Neural progenitor cell (in vitro differentiated cells): ENCODE measurements at regions not wholly inside any gene's neighbourhood (a gene's known extent, or its start where the extent isn't known, plus 50 kb on each side); places are given as distances from the start of the nearest gene placed in this dataset.

ENCODE experiments used
- DNase-seq: peaks from one replicate; pipeline ENCODE4 v3.0.0-alpha.2; 2016; ENCODE audit warnings: low spot score
- H2AFZ ChIP-seq: fragments of 200-600 bp; sonication (generic); replicated peaks from 2 replicates; pipeline ENCODE4 v1.6.1; 2016; ENCODE audit warnings: antibody characterized with exemption
- H3F3A ChIP-seq: fragments of 200-600 bp; sonication (generic); 2 replicates; pipeline ENCODE4 v1.6.1; 2016; ENCODE audit warnings: antibody characterized with exemption, low read depth
- H3K27ac ChIP-seq: fragments of 200-600 bp; sonication (generic); 2 replicates; pipeline ENCODE4 v1.5.1; 2016; ENCODE audit warnings: mild to moderate bottlenecking
- H3K27me3 ChIP-seq: fragments of 200-600 bp; sonication (generic); 2 replicates; pipeline ENCODE4 v1.6.1; 2016; ENCODE audit warnings: mild to moderate bottlenecking, moderate library complexity
- H3K36me3 ChIP-seq: fragments of 200-600 bp; sonication (generic); 2 replicates; pipeline ENCODE4 v1.5.1; 2016
- H3K4me1 ChIP-seq: fragments of 200-600 bp; sonication (generic); 2 replicates; pipeline ENCODE4 v1.6.1; 2016; ENCODE audit warnings: mixed run types
- H3K4me2 ChIP-seq: fragments of 200-600 bp; sonication (generic); 2 replicates; pipeline ENCODE4 v1.6.1; 2016
- H3K4me3 ChIP-seq: fragments of 200-600 bp; sonication (generic); 2 replicates; pipeline ENCODE4 v1.5.1; 2016
- H3K79me2 ChIP-seq: fragments of 200-600 bp; sonication (generic); 2 replicates; pipeline ENCODE4 v1.6.1; 2016; ENCODE audit warnings: low read depth
- H3K9ac ChIP-seq: fragments of 200-600 bp; sonication (generic); 2 replicates; pipeline ENCODE4 v1.6.1; 2016
- H3K9me3 ChIP-seq: fragments of 200-600 bp; sonication (generic); 2 replicates; pipeline ENCODE4 v1.5.1; 2016; ENCODE audit warnings: low read depth
- H4K20me1 ChIP-seq: fragments of 200-600 bp; sonication (generic); 2 replicates; pipeline ENCODE4 v1.6.1; 2016; ENCODE audit warnings: low read depth
- H3K27ac Mint-ChIP-seq: 3 replicates; pipeline ENCODE4 v1.8.0; 2021; ENCODE audit warnings: mixed read lengths
- H3K27me3 Mint-ChIP-seq: 2 replicates; pipeline ENCODE4 v1.8.0; 2022; ENCODE audit warnings: low read depth, mild to moderate bottlenecking, inconsistent platforms, moderate library complexity, mixed read lengths; ENCODE audit not compliant: insufficient read depth
- H3K36me3 Mint-ChIP-seq: 3 replicates; pipeline ENCODE4 v1.8.0; 2021; ENCODE audit warnings: mixed read lengths
- H3K4me1 Mint-ChIP-seq: 3 replicates; pipeline ENCODE4 v1.8.0; 2021; ENCODE audit warnings: mixed read lengths
- H3K4me3 Mint-ChIP-seq: 3 replicates; pipeline ENCODE4 v1.8.0; 2021; ENCODE audit warnings: mild to moderate bottlenecking, moderate library complexity, mixed read lengths
- H3K9me3 Mint-ChIP-seq: 3 replicates; pipeline ENCODE4 v1.8.0; 2020; ENCODE audit warnings: mixed read lengths
- CTCF ChIP-seq: fragments of 200-600 bp; sonication (generic); IDR thresholded peaks from 2 replicates; pipeline ENCODE4 v1.5.1; 2017; ENCODE audit warnings: antibody characterized with exemption, mild to moderate bottlenecking
- EZH2 ChIP-seq: fragments of 200-600 bp; sonication (generic); IDR thresholded peaks from 2 replicates; pipeline ENCODE4 v1.6.1; 2017; ENCODE audit warnings: antibody characterized with exemption, mild to moderate bottlenecking, moderate library complexity
- EZH2phosphoT487 ChIP-seq: fragments of 200-600 bp; sonication (generic); IDR thresholded peaks from 2 replicates; pipeline ENCODE4 v1.6.1; 2017; ENCODE audit warnings: antibody characterized with exemption

- H3K4me3 ChIP-seq, result no peak overlapping the region
- no peaks in the 10 kb centered on the region for H3K27me3 ChIP-seq
- H3K27ac ChIP-seq, result no peak overlapping the region
- no peak overlapping the region for H2AFZ ChIP-seq
- H3K4me1 Mint-ChIP-seq, result no peaks in the 10 kb centered on the region
- H3K4me3 Mint-ChIP-seq, result no peak overlapping the region
- H3K36me3 ChIP-seq, result no peaks in the 10 kb centered on the region
- no peaks in the 10 kb centered on the region for H4K20me1 ChIP-seq
- H3F3A ChIP-seq, result no peaks in the 10 kb centered on the region
- H3K9me3 ChIP-seq, result no peaks in the 10 kb centered on the region
- no peak overlapping the region for H3K9ac ChIP-seq
- no peaks in the 10 kb centered on the region for H3K79me2 ChIP-seq
- no peak for DNase-seq
- no peak for TF ChIP-seq CTCF
- TF ChIP-seq EZH2phosphoT487, result no peak
- TF ChIP-seq EZH2, result no peak
- H3K27ac Mint-ChIP-seq, result no peak overlapping the region
- no peaks in the 10 kb centered on the region for H3K4me1 ChIP-seq
- no peaks in the 10 kb centered on the region for H3K27me3 Mint-ChIP-seq
- no peak overlapping the region for H3K4me2 ChIP-seq
- no peaks in the 10 kb centered on the region for H3K36me3 Mint-ChIP-seq
- H3K9me3 Mint-ChIP-seq, result peaks cover 2% of the 10 kb centered on the region
These were observed 493.3 kb downstream of the FAT4 start for GRCh38 chr4:125808022-125808421.

- Histone ChIP-seq H4K20me1 (no peaks in the 10 kb centered on the region), H3K27me3 (no peaks in the 10 kb centered on the region), H3K4me1 (no peaks in the 10 kb centered on the region), H3K9ac (no peak overlapping the region), H3K4me2 (no peak overlapping the region), H3K79me2 (no peaks in the 10 kb centered on the region), H2AFZ (peak overlapping the region; percentile 61), H3F3A (no peaks in the 10 kb centered on the region), H3K36me3 (no peaks in the 10 kb centered on the region), H3K9me3 (no peaks in the 10 kb centered on the region), H3K27ac (no peak overlapping the region), H3K4me3 (no peak overlapping the region)
- TF ChIP-seq CTCF (no peak), EZH2phosphoT487 (no peak), EZH2 (no peak)
- H3K4me1 Mint-ChIP-seq, result no peaks in the 10 kb centered on the region
- peaks cover 2% of the 10 kb centered on the region for H3K9me3 Mint-ChIP-seq
- no peaks in the 10 kb centered on the region for H3K36me3 Mint-ChIP-seq
- no peak overlapping the region for H3K4me3 Mint-ChIP-seq
- no peaks in the 10 kb centered on the region for H3K27me3 Mint-ChIP-seq
- no peak for DNase-seq
- no peak overlapping the region for H3K27ac Mint-ChIP-seq
These were observed 493.8 kb downstream of the FAT4 start for GRCh38 chr4:125808570-125808969.

GRCh38 chr4:125811892-125812291 is 497.1 kb downstream of the FAT4 start:
- no peaks in the 10 kb centered on the region for H3K36me3 ChIP-seq
- no peak overlapping the region for H3K4me3 ChIP-seq
- H3K4me1 ChIP-seq, result no peaks in the 10 kb centered on the region
- no peak for DNase-seq
- H3F3A ChIP-seq, result no peaks in the 10 kb centered on the region
- H3K27me3 ChIP-seq, result no peaks in the 10 kb centered on the region
- no peak overlapping the region for H2AFZ ChIP-seq
- no peak overlapping the region for H3K27ac Mint-ChIP-seq
- TF ChIP-seq CTCF (no peak), EZH2 (no peak), EZH2phosphoT487 (no peak)
- no peak overlapping the region for H3K4me2 ChIP-seq
- no peaks in the 10 kb centered on the region for H3K79me2 ChIP-seq
- no peaks in the 10 kb centered on the region for H3K36me3 Mint-ChIP-seq
- H3K27me3 Mint-ChIP-seq, result no peaks in the 10 kb centered on the region
- no peaks in the 10 kb centered on the region for H3K9me3 Mint-ChIP-seq
- H4K20me1 ChIP-seq, result no peaks in the 10 kb centered on the region
- no peaks in the 10 kb centered on the region for H3K9me3 ChIP-seq
- no peak overlapping the region for H3K27ac ChIP-seq
- H3K4me3 Mint-ChIP-seq, result no peak overlapping the region
- no peaks in the 10 kb centered on the region for H3K4me1 Mint-ChIP-seq
- H3K9ac ChIP-seq, result no peak overlapping the region
